Left ventricle myocardium inferior (tissue), 1 donor: ENCODE measurements at regions not wholly inside any gene's neighbourhood (a gene's known extent, or its start where the extent isn't known, plus 50 kb on each side); places are given as distances from the start of the nearest gene placed in this dataset.

Experiments used
- DNase-seq: peaks from one replicate; pipeline ENCODE4 v3.0.0-alpha.2; 2020
- H3K27ac ChIP-seq: fragments of 200-600 bp; replicated peaks from 2 replicates; pipeline ENCODE4 v1.8.0; 2021
- H3K27me3 ChIP-seq: fragments of 200-600 bp; 2 replicates; pipeline ENCODE4 v1.8.0; 2021; ENCODE audit warnings: low read depth
- H3K36me3 ChIP-seq: fragments of 200-600 bp; 2 replicates; pipeline ENCODE4 v1.8.0; 2021
- H3K4me1 ChIP-seq: fragments of 200-600 bp; 2 replicates; pipeline ENCODE4 v1.8.0; 2021
- H3K4me3 ChIP-seq: fragments of 200-600 bp; 2 replicates; pipeline ENCODE4 v1.8.0; 2021; ENCODE audit warnings: mild to moderate bottlenecking, moderate library complexity
- H3K9me3 ChIP-seq: fragments of 200-600 bp; replicated peaks from 2 replicates; pipeline ENCODE4 v1.8.0; 2021
- CTCF ChIP-seq: fragments of 200-600 bp; IDR thresholded peaks from 2 replicates; pipeline ENCODE4 v1.8.0; 2021; ENCODE audit warnings: antibody characterized with exemption, mild to moderate bottlenecking, borderline replicate concordance
- intact Hi-C: fragments of 100-400 bp; cut with micrococcal nuclease; formaldehyde crosslinking; loops from one replicate; pipeline ENCODE4 v1.11.0; 2022
- donor health status: DM: no; HTN: yes; CAD: no; lungs with severe emphysema.

GRCh38 chr2:104452558-104452957, 401.4 kb upstream of the POU3F3 start:
- H3K27ac ChIP-seq: no peak overlapping the region
- no peak for DNase-seq
- H3K9me3 ChIP-seq: no peaks in the 10 kb centered on the region
- intact Hi-C loops: no loop called here
- TF ChIP-seq CTCF: no peak
- no peaks in the 10 kb centered on the region for H3K36me3 ChIP-seq
- H3K27me3 ChIP-seq: no peaks in the 10 kb centered on the region
- no peak overlapping the region for H3K4me3 ChIP-seq
- no peaks in the 10 kb centered on the region for H3K4me1 ChIP-seq

- H3K36me3 ChIP-seq: no peaks in the 10 kb centered on the region
- H3K27me3 ChIP-seq: no peaks in the 10 kb centered on the region
- intact Hi-C loops: no loop called here
- H3K27ac ChIP-seq: no peak overlapping the region
- H3K9me3 ChIP-seq: peaks cover 16% of the 10 kb centered on the region
- no peak for DNase-seq
- no peak for TF ChIP-seq CTCF
- no peaks in the 10 kb centered on the region for H3K4me1 ChIP-seq
- H3K4me3 ChIP-seq: no peak overlapping the region
Measured at GRCh38 chr2:104462731-104463130, 391.2 kb upstream of the POU3F3 start.

GRCh38 chr2:104465981-104466380, 387.9 kb upstream of the POU3F3 start:
- no peak for DNase-seq
- H3K27ac ChIP-seq: no peak overlapping the region
- intact Hi-C loops: no loop called here
- no peaks in the 10 kb centered on the region for H3K27me3 ChIP-seq
- H3K4me1 ChIP-seq: no peaks in the 10 kb centered on the region
- H3K36me3 ChIP-seq: no peaks in the 10 kb centered on the region
- H3K4me3 ChIP-seq: no peak overlapping the region
- H3K9me3 ChIP-seq: peaks cover 5% of the 10 kb centered on the region
- no peak for TF ChIP-seq CTCF

- H3K27me3 ChIP-seq: no peaks in the 10 kb centered on the region
- no peak overlapping the region for H3K4me3 ChIP-seq
- H3K4me1 ChIP-seq: no peaks in the 10 kb centered on the region
- H3K27ac ChIP-seq: no peak overlapping the region
- no peaks in the 10 kb centered on the region for H3K36me3 ChIP-seq
- H3K9me3 ChIP-seq: no peaks in the 10 kb centered on the region
- DNase-seq: no peak
- intact Hi-C loops: no loop called here
- no peak for TF ChIP-seq CTCF
Measured at GRCh38 chr2:104468846-104469245, 385.1 kb upstream of the POU3F3 start.

- Histone ChIP-seq H3K27ac (no peak overlapping the region), H3K36me3 (no peaks in the 10 kb centered on the region), H3K9me3 (no peaks in the 10 kb centered on the region), H3K4me1 (no peaks in the 10 kb centered on the region), H3K27me3 (no peaks in the 10 kb centered on the region), H3K4me3 (no peak overlapping the region)
- DNase-seq: no peak
- intact Hi-C loops: no loop called here
- no peak for TF ChIP-seq CTCF
Measured at GRCh38 chr2:104472076-104472475, 381.8 kb upstream of the POU3F3 start.

GRCh38 chr2:104473546-104473945, 380.4 kb upstream of the POU3F3 start:
- H3K27ac ChIP-seq: no peak overlapping the region
- no peaks in the 10 kb centered on the region for H3K4me1 ChIP-seq
- H3K9me3 ChIP-seq: no peaks in the 10 kb centered on the region
- intact Hi-C loops: no loop called here
- H3K4me3 ChIP-seq: no peak overlapping the region
- H3K36me3 ChIP-seq: no peaks in the 10 kb centered on the region
- TF ChIP-seq CTCF: no peak
- no peak for DNase-seq
- no peaks in the 10 kb centered on the region for H3K27me3 ChIP-seq
